PC-9 (cell line): ENCODE measurements at regions not wholly inside any gene's neighbourhood (a gene's known extent, or its start where the extent isn't known, plus 50 kb on each side); places are given as distances from the start of the nearest gene placed in this dataset.

Experiments
- BruUV-seq: library from RNA; stranded (reverse); fragments of 400-500 nt; replicated peaks from 2 replicates; lab custom pipeline; 2021; lab: Mats Ljungman, UMichigan
- CTCF ChIA-PET: fragments of 300-600 bp; sonication (Branson Sonifier 250); formaldehyde crosslinking; loops from one replicate; lab custom pipeline; 2022; ENCODE audit warnings: antibody characterized with exemption; lab: Charles Lee
- POLR2A ChIA-PET: fragments of 300-600 bp; sonication (Branson Sonifier 250); formaldehyde crosslinking; loops from one replicate; lab custom pipeline; 2022; ENCODE audit warnings: antibody characterized with exemption; ENCODE audit not compliant: unreplicated experiment; lab: Charles Lee
- DNase-seq, 2 experiments: peaks; one replicate each; pipeline versions ENCODE4 v3.0.0 to v3.0.0-alpha.2; 2015 to 2022; ENCODE audit warnings: mixed read lengths in 1 of 2
- H2AFZ ChIP-seq: fragments of 200-600 bp; sonication (generic); 2 replicates; pipeline ENCODE4 v1.8.1; 2017; ENCODE audit warnings: antibody characterized with exemption
- H3F3A ChIP-seq: fragments of 200-600 bp; sonication (generic); 2 replicates; pipeline ENCODE4 v1.8.1; 2017; ENCODE audit warnings: antibody characterized with exemption, mild to moderate bottlenecking, low read depth; ENCODE audit not compliant: insufficient read depth
- H3K27ac ChIP-seq: fragments of 200-600 bp; sonication (generic); 2 replicates; pipeline ENCODE4 v1.6.1; 2016; ENCODE audit warnings: mixed run types
- H3K27me3 ChIP-seq: fragments of 200-600 bp; sonication (generic); 2 replicates; pipeline ENCODE4 v1.6.1; 2016; ENCODE audit warnings: low read depth, mixed run types; ENCODE audit not compliant: insufficient read depth
- H3K36me3 ChIP-seq: fragments of 200-600 bp; sonication (generic); 2 replicates; pipeline ENCODE4 v1.6.1; 2016; ENCODE audit warnings: low read depth, mixed run types
- H3K4me1 ChIP-seq: fragments of 200-600 bp; sonication (generic); replicated peaks from 2 replicates; pipeline ENCODE4 v1.6.1; 2016; ENCODE audit warnings: mixed run types; ENCODE audit not compliant: insufficient read depth
- H3K4me2 ChIP-seq: fragments of 200-600 bp; sonication (generic); 2 replicates; pipeline ENCODE4 v1.6.1; 2017; ENCODE audit warnings: mixed run types
- H3K4me3 ChIP-seq: fragments of 200-600 bp; sonication (generic); 2 replicates; pipeline ENCODE4 v1.6.1; 2016; ENCODE audit warnings: mixed run types
- H3K79me2 ChIP-seq: fragments of 200-600 bp; sonication (generic); 2 replicates; pipeline ENCODE4 v1.6.1; 2017; ENCODE audit warnings: low read depth, mixed run types
- H3K9me2 ChIP-seq: fragments of 200-600 bp; sonication (generic); 2 replicates; pipeline ENCODE4 v1.8.1; 2017; ENCODE audit warnings: mild to moderate bottlenecking; ENCODE audit not compliant: insufficient read depth
- H3K9me3 ChIP-seq: fragments of 200-600 bp; sonication (generic); 2 replicates; pipeline ENCODE4 v1.8.1; 2016; ENCODE audit warnings: low read depth; ENCODE audit not compliant: insufficient read depth
- H4K20me1 ChIP-seq: fragments of 200-600 bp; sonication (generic); 2 replicates; pipeline ENCODE4 v1.8.1; 2017; ENCODE audit not compliant: insufficient read depth
- CTCF ChIP-seq: fragments of 200-600 bp; sonication (generic); conservative IDR thresholded peaks from 2 replicates; pipeline ENCODE4 v1.6.1; 2017; ENCODE audit warnings: mixed run types, antibody characterized with exemption, mild to moderate bottlenecking, moderate library complexity
- EZH2 ChIP-seq: fragments of 200-600 bp; sonication (generic); IDR thresholded peaks from 2 replicates; pipeline ENCODE4 v1.8.0; 2017; ENCODE audit warnings: antibody characterized with exemption, low read depth
- intact Hi-C: fragments of 100-400 bp; cut with micrococcal nuclease; formaldehyde crosslinking; loops from one replicate; pipeline ENCODE4 v1.10.0; 2022; ENCODE audit not compliant: unreplicated experiment

GRCh38 chr4:101417046-101417445 lies 69.7 kb upstream of the PPP3CA start:
- no peaks in the 10 kb centered on the region for H3K36me3 ChIP-seq
- intact Hi-C loops, result no loop called here
- POLR2A ChIA-PET, result no interaction called here
- no peaks in the 10 kb centered on the region for H4K20me1 ChIP-seq
- peaks cover 6% of the 10 kb centered on the region for H3K4me1 ChIP-seq
- no peak overlapping the region for H2AFZ ChIP-seq
- TF ChIP-seq EZH2 (no peak), CTCF (no peak)
- H3K4me3 ChIP-seq, result no peak overlapping the region
- BruUV-seq, result no TSS peak
- CTCF ChIA-PET, result no interaction called here
- H3F3A ChIP-seq, result no peaks in the 10 kb centered on the region
- no peaks in the 10 kb centered on the region for H3K79me2 ChIP-seq
- no peak for DNase-seq
- H3K27me3 ChIP-seq, result no peaks in the 10 kb centered on the region
- H3K9me2 ChIP-seq, result no peaks in the 10 kb centered on the region
- no peak overlapping the region for H3K27ac ChIP-seq
- H3K9me3 ChIP-seq, result no peaks in the 10 kb centered on the region
- no peak overlapping the region for H3K4me2 ChIP-seq

- Histone ChIP-seq H3K27ac (no peak overlapping the region), H3K36me3 (no peaks in the 10 kb centered on the region), H3K4me3 (no peak overlapping the region), H2AFZ (no peak overlapping the region), H4K20me1 (no peaks in the 10 kb centered on the region), H3F3A (no peaks in the 10 kb centered on the region), H3K9me3 (no peaks in the 10 kb centered on the region), H3K4me1 (peaks cover 11% of the 10 kb centered on the region), H3K27me3 (no peaks in the 10 kb centered on the region), H3K9me2 (no peaks in the 10 kb centered on the region), H3K4me2 (no peak overlapping the region), H3K79me2 (no peaks in the 10 kb centered on the region)
- POLR2A ChIA-PET, result no interaction called here
- BruUV-seq, result no TSS peak
- TF ChIP-seq EZH2 (no peak), CTCF (no peak)
- no peak for DNase-seq
- intact Hi-C loops, result no loop called here
- CTCF ChIA-PET, result no interaction called here
Observed at GRCh38 chr4:101415962-101416361, 68.6 kb upstream of the PPP3CA start.

GRCh38 chr4:101414496-101414895 lies 67.2 kb upstream of the PPP3CA start:
- Histone ChIP-seq H3K4me3 (no peak overlapping the region), H3K27me3 (no peaks in the 10 kb centered on the region), H3K4me2 (no peak overlapping the region), H3K9me2 (no peaks in the 10 kb centered on the region), H4K20me1 (no peaks in the 10 kb centered on the region), H3F3A (no peaks in the 10 kb centered on the region), H3K36me3 (no peaks in the 10 kb centered on the region), H3K79me2 (no peaks in the 10 kb centered on the region), H2AFZ (no peak overlapping the region), H3K27ac (no peak overlapping the region), H3K4me1 (peaks cover 11% of the 10 kb centered on the region), H3K9me3 (no peaks in the 10 kb centered on the region)
- ChIA-PET CTCF (no interaction called here), POLR2A (no interaction called here)
- TF ChIP-seq EZH2, result no peak
- TF ChIP-seq CTCF, result no peak
- intact Hi-C loops, result no loop called here
- no peak for DNase-seq
- BruUV-seq, result no TSS peak
